Transverse colon (tissue), 4 donors: ENCODE measurements at regions not wholly inside any gene's neighbourhood (a gene's known extent, or its start where the extent isn't known, plus 50 kb on each side); places are given as distances from the start of the nearest gene placed in this dataset.

Experiments used
- EP300 ChIP-seq: sonication (generic); formaldehyde crosslinking; IDR thresholded peaks from one replicate; pipeline ENCODE4 v1.6.1; 2017; ENCODE audit warnings: antibody characterized with exemption, low read depth
- POLR2A ChIP-seq: fragments of 450-650 bp; IDR thresholded peaks from one replicate; pipeline ENCODE4 v1.6.1; 2016; ENCODE audit warnings: antibody characterized with exemption, mild to moderate bottlenecking, moderate library complexity
- POLR2AphosphoS5 ChIP-seq, 3 donors: sonication (generic); formaldehyde crosslinking; IDR thresholded peaks; one replicate each; pipeline ENCODE4 v1.6.1; 2016; ENCODE audit warnings: antibody characterized with exemption in 3 of 3
- TF ChIP-seq, protein P1 (sequence below), 5 experiments: fragments of 200-600 bp in 3 of 5; fragments of 450-650 bp in 2 of 5; sonication (generic) in 3 of 5; IDR thresholded peaks; 1 replicate in 2 of 5; 2 replicates in 3 of 5; pipeline ENCODE4 v1.5.1; 2016 to 2017; ENCODE audit warnings: antibody characterized with exemption in 5 of 5, inconsistent platforms in 3 of 5, mild to moderate bottlenecking in 2 of 5, moderate library complexity in 1 of 5

DNA sequence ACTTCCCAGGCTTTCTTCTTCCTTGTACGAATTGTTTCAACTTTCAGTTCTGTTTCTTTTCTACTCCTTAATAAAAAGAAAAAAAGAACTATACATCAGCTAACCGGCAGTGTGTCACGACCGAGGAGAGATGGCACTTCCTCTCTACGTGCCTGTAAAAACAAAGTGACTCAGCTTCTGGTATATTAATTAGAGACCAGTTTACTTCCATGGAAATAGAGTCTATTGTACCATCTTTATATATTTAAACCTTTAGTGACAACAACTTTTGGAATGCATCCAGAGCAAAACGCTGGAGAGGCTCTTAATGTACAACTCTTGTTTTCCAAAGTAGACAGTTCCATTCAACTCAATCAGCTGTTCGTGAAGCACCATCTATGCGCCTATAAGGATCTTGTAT, 94.5 kb upstream of the LIFR start:
- TF ChIP-seq, protein P1, sequence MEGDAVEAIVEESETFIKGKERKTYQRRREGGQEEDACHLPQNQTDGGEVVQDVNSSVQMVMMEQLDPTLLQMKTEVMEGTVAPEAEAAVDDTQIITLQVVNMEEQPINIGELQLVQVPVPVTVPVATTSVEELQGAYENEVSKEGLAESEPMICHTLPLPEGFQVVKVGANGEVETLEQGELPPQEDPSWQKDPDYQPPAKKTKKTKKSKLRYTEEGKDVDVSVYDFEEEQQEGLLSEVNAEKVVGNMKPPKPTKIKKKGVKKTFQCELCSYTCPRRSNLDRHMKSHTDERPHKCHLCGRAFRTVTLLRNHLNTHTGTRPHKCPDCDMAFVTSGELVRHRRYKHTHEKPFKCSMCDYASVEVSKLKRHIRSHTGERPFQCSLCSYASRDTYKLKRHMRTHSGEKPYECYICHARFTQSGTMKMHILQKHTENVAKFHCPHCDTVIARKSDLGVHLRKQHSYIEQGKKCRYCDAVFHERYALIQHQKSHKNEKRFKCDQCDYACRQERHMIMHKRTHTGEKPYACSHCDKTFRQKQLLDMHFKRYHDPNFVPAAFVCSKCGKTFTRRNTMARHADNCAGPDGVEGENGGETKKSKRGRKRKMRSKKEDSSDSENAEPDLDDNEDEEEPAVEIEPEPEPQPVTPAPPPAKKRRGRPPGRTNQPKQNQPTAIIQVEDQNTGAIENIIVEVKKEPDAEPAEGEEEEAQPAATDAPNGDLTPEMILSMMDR (IDR thresholded peaks at IDR 0.05): no peak
- no peak for TF ChIP-seq EP300
- no peak for TF ChIP-seq POLR2AphosphoS5 (IDR thresholded peaks at IDR 0.05)
- TF ChIP-seq POLR2A: no peak
